Superior temporal gyrus (tissue), 1 donor: ENCODE measurements at regions not wholly inside any gene's neighbourhood (a gene's known extent, or its start where the extent isn't known, plus 50 kb on each side); places are given as distances from the start of the nearest gene placed in this dataset.
"Not testable (repeated sequence)": the region's sequence is repeated elsewhere in the genome, so short reads cannot be mapped to it uniquely, and the experiment has no call there.

Source experiments
- DNase-seq: peaks from one replicate; pipeline ENCODE4 v3.0.0-alpha.2; 2016; ENCODE audit errors: extremely low spot score

GRCh38 chr6:126667728-126668127, 327.8 kb downstream of the CENPW start:
- DNase-seq: no peak

GRCh38 chr6:126672649-126673048, 332.7 kb downstream of the CENPW start:
- DNase-seq: no peak

GRCh38 chr6:126673749-126674148, 333.8 kb downstream of the CENPW start:
- DNase-seq: not testable (repeated sequence)

- no peak for DNase-seq
Observed at GRCh38 chr6:126682440-126682839, 342.5 kb downstream of the CENPW start.

GRCh38 chr6:126685182-126685581, 345.3 kb downstream of the CENPW start:
- DNase-seq: no peak

- no peak for DNase-seq
Observed at GRCh38 chr6:126696921-126697693, 357.2 kb downstream of the CENPW start.

GRCh38 chr6:126698732-126699240, 358.9 kb downstream of the CENPW start:
- no peak for DNase-seq

GRCh38 chr6:126701676-126702560, 362.0 kb downstream of the CENPW start:
- DNase-seq: no peak

- no peak for DNase-seq
Observed at GRCh38 chr6:126716032-126716431, 376.1 kb downstream of the CENPW start.

GRCh38 chr6:126716826-126717509, 377.1 kb downstream of the CENPW start:
- no peak for DNase-seq

- DNase-seq: no peak
Observed at GRCh38 chr6:126718600-126719327, 378.8 kb downstream of the CENPW start.

- DNase-seq: no peak
Observed at GRCh38 chr6:126720304-126720703, 380.4 kb downstream of the CENPW start.

GRCh38 chr6:126721581-126722160, 381.8 kb downstream of the CENPW start:
- DNase-seq: no peak

- DNase-seq: no peak
Observed at GRCh38 chr6:126722411-126722810, 382.5 kb downstream of the CENPW start.

- DNase-seq: no peak
Observed at GRCh38 chr6:126723541-126724170, 383.7 kb downstream of the CENPW start.

GRCh38 chr6:126724821-126725220, 384.9 kb downstream of the CENPW start:
- DNase-seq: no peak

GRCh38 chr6:126726454-126726853, 386.5 kb downstream of the CENPW start:
- not testable (repeated sequence) for DNase-seq

GRCh38 chr6:126738146-126738545, 380.3 kb upstream of the RSPO3 start:
- no peak for DNase-seq

- no peak for DNase-seq
Observed at GRCh38 chr6:126738641-126739040, 379.8 kb upstream of the RSPO3 start.

GRCh38 chr6:126743076-126743475, 375.4 kb upstream of the RSPO3 start:
- no peak for DNase-seq
